ENCODE measurements at regions not wholly inside any gene's neighbourhood (a gene's known extent, or its start where the extent isn't known, plus 50 kb on each side); places are given as distances from the start of the nearest gene placed in this dataset.
"Not testable (repeated sequence)": the region's sequence is repeated elsewhere in the genome, so short reads cannot be mapped to it uniquely, and the experiment has no call there.

- no peak for DNase-seq (ENCODE audit: low spot score)
These were observed 220.5 kb upstream of the SLC35B3 start for GRCh38 chr6:8655670-8656454.

GRCh38 chr6:8652710-8653109, 217.4 kb upstream of the SLC35B3 start:
- DNase-seq (ENCODE audit: low spot score) = no peak

- DNase-seq (ENCODE audit: low spot score) = no peak
These were observed 216.7 kb upstream of the SLC35B3 start for GRCh38 chr6:8651998-8652397.

GRCh38 chr6:8645212-8645611, 209.9 kb upstream of the SLC35B3 start:
- no peak for DNase-seq (ENCODE audit: low spot score)

- no peak for DNase-seq (ENCODE audit: low spot score)
These were observed 209.0 kb upstream of the SLC35B3 start for GRCh38 chr6:8644306-8644705.

GRCh38 chr6:8642854-8643253, 207.5 kb upstream of the SLC35B3 start:
- no peak for DNase-seq (ENCODE audit: low spot score)

- no peak for DNase-seq (ENCODE audit: low spot score)
These were observed 206.8 kb upstream of the SLC35B3 start for GRCh38 chr6:8642131-8642530.

- DNase-seq (ENCODE audit: low spot score) = no peak
These were observed 204.7 kb upstream of the SLC35B3 start for GRCh38 chr6:8639928-8640649.

- DNase-seq (ENCODE audit: low spot score) = no peak
These were observed 202.7 kb upstream of the SLC35B3 start for GRCh38 chr6:8637896-8638597.

- DNase-seq (ENCODE audit: low spot score) = no peak
These were observed 198.4 kb upstream of the SLC35B3 start for GRCh38 chr6:8633762-8634161.

GRCh38 chr6:8628736-8629135, 193.4 kb upstream of the SLC35B3 start:
- no peak for DNase-seq (ENCODE audit: low spot score)

- DNase-seq (ENCODE audit: low spot score) = no peak
These were observed 192.7 kb upstream of the SLC35B3 start for GRCh38 chr6:8628063-8628462.

- no peak for DNase-seq (ENCODE audit: low spot score)
These were observed 191.9 kb upstream of the SLC35B3 start for GRCh38 chr6:8627085-8627861.

GRCh38 chr6:8624665-8625064, 189.3 kb upstream of the SLC35B3 start:
- no peak for DNase-seq (ENCODE audit: low spot score)

- DNase-seq (ENCODE audit: low spot score) = no peak
These were observed 188.1 kb upstream of the SLC35B3 start for GRCh38 chr6:8623441-8623840.

GRCh38 chr6:8619853-8620252, 184.5 kb upstream of the SLC35B3 start:
- DNase-seq (ENCODE audit: low spot score) = no peak

GRCh38 chr6:8619408-8619807, 184.1 kb upstream of the SLC35B3 start:
- DNase-seq (ENCODE audit: low spot score) = not testable (repeated sequence)

- DNase-seq (ENCODE audit: low spot score) = no peak
These were observed 173.4 kb upstream of the SLC35B3 start for GRCh38 chr6:8608737-8609136.

GRCh38 chr6:8589941-8590729, 154.8 kb upstream of the SLC35B3 start:
- no peak for DNase-seq (ENCODE audit: low spot score)

GRCh38 chr6:8588176-8588575, 152.8 kb upstream of the SLC35B3 start:
- no peak for DNase-seq (ENCODE audit: low spot score)

- no peak for DNase-seq (ENCODE audit: low spot score)
These were observed 147.9 kb upstream of the SLC35B3 start for GRCh38 chr6:8583291-8583690.

All from germinal center (tissue), 1 donor.